NCI-H748 (cell line): ENCODE measurements at regions not wholly inside any gene's neighbourhood (a gene's known extent, or its start where the extent isn't known, plus 50 kb on each side); places are given as distances from the start of the nearest gene placed in this dataset.
A peak's percentile ranks its signal among the peaks of the same experiment; 100 is the strongest.
"Not testable (repeated sequence)": the region's sequence is repeated elsewhere in the genome, so short reads cannot be mapped to it uniquely, and the experiment has no call there.

ENCODE experiments used
- DNase-seq: peaks from one replicate; lab custom pipeline; 2025; ENCODE audit not compliant: unreplicated experiment; lab: John Stamatoyannopoulos, UW

DNA sequence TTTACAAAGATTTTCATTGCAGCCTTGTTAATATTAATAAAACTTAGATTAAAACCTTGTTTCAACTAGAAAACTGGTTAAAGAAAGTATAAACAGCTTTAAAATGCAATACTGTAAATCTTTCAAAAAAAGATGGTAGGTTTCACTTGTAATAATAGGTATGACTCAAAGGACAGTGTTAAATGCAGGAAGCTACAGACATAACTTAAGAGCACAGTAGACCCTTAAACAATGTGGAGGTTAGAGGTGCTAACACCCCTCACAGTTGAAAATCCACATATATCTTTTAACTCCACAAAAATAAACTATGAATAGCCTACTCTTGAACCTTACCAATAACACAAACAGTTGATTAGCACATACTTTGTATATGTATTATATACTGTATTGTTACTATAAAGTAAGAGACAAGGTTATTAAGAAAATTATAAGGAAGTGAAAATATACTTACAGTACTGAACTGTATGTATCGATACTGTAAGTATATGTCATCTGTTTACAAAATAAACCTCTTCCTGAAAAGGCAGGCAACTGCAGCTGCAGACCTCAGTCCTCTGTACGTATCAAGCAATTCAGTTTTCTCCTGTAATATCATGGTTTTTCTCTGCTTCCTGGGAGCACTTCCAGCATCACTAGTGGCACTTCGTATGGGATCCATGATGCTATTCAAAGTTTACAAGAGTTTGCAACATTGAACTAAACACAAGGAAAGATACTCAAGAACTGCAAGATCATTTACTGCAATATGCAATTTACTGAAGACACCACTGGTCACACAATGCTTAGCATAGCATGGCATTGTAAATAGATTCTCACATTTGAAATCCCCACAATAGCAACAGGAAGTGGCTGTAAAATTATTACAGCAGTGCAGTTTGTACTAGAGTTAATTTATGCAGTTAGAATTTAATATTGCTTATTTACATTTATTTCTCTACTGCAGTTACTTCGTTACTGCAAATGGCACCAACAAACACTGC is 610.5 kb upstream of the LRRTM4 start:
- DNase-seq = peak; percentile 35

DNA sequence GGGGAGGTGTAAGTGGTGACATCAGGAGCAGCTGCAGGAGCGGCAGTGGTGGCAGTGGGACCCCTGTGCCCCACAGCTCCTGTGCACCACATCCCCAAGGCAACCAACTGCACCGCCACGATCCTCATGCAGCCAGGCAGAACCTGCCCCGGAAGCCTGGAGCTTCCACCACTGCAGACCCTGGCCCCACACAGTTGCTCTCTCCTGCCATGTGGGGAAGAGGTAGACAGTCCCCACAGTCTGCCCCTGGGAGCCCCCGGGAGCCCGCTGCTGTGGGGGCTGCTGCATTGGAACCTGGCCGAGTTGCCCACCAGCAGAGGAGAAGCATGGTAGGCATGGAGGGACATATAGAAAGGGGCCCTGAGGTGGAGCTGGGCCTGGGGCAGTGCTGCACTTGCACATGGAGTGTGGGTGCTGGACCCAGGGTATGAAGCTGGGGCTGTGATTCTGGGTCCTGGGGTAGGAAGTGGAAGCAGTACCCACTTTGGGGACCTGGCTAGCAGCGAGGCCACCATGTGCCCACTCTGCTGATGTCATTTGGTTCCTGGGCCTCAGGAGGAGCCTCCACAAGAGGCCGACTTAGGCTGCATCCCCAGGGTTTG is 623.3 kb upstream of the LRRTM4 start:
- no peak for DNase-seq

DNA sequence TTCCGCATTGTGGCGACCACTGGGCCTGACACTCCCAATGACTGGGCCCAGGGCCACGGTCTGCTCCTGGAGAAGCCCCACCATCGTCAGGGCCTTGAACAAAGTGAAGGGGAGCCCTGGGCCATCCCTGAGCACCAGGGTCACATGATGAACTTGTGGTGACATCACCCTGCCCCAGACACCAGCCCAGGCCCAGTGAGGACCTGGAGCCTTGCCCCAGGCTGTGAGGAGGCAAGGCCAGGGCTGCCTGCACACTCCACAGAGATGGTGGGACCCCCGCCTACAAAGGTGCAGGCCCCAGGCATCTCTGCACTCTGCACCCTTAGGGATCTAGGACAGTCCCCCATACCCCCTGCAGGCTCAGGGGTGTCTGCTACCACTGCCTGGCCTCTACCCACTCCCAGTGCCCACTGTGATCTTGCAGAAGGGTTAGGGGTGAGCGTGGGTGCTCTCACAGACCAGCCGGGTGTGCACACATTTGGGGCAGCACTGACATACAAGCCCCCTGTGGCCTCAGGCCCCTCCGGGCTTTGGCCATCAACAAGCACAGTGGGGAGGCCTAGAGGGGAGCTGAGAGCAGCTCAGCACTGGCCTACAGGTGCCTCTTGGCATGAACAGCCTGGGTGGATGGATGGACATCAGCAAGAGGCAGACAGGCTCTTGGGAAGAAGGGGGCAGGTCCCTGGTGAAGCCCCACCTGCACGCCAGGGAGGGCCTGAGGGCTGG is 624.0 kb upstream of the LRRTM4 start:
- no peak for DNase-seq

DNA sequence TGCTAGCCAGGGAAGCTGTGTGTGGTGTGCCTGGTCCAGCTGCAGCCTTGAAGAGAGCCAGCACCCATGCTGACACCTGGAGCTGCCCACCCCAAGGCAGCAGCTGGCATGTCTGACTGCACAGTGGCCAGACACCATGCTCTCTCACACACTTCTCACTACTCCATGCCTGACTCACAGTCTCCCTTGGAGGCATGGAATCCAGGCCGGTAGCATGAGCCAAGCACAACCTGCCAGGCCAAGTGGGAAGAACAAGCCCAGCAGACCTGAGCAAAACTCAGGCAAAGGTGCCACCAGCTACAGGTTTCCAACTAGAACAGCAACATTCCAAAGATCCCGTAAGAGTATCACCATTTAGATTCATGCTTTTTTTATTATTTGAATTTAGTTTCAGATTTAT is 625.3 kb upstream of the LRRTM4 start:
- no peak for DNase-seq

DNA sequence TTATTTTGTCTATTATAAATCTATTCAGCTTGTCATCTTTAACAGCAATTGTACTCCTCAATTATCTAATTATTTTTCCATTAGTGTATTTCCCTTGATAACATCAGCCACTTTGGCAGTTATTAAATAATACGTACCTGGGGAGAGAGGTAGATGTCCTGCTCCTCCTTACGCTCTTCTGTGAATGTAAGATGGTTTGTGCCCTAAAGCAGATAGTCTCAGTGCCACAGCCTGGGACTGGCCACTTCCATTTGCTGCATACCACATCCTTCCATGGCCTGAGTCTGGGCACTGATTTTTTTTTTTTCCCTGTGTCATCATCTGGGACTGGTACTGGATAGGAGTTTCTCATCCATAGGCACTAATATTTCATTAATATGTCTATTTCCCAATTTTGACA is 632.4 kb upstream of the LRRTM4 start:
- no peak for DNase-seq

DNA sequence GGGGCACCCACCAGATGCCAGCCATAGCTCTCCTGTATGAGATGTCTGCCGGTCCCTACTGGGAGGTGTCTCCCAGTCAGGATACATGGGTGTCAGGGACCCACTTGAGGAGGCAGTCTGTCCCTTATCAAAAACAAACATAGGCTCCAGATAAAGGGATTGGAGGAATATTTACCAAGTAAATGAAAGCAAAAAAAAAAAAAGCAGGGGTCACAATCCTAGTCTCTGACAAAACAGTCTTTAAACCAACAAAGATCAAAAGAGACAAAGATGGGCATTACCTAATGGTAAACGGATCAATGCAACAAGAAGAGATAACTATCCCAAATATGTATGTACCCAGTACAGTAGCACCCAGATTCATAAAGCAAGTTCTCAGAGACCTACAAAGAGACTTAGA is 640.0 kb upstream of the LRRTM4 start:
- no peak for DNase-seq

DNA sequence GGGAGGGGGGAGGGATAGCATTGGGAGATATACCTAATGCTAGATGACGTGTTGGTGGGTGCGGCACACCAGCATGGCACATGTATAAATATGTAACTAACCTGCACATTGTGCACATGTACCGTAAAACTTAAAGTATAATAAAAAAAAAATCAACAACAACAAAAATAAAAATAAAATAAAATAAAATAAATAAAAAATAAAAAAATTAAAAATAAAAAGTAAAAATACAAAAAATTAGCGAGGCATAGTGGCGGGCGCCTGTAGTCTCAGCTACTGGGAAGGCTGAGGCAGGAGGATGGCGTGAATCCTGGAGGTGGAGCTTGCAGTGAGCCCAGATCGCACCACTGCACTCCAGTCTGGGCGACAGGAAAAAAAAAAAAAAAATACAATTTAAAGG is 650.0 kb upstream of the LRRTM4 start:
- DNase-seq = not testable (repeated sequence)

DNA sequence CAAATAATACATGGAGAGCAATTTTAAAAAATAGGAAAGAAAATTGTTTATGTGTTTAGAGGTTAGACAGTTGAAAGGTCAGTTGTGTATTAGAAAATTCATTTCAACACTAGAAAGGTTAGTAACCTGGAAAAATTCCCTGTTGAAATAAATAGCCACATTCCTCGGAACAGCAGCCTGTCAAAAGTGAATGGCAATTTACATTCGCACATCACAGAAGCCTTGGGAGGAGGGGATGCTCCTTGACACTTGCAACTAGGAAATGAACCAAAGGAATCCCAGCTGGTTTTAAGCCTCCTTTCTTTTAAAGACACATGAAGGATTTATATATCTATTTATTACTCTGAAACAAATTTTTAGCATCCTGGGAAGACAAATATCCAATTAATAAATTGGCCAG is 653.5 kb upstream of the LRRTM4 start:
- DNase-seq = no peak

DNA sequence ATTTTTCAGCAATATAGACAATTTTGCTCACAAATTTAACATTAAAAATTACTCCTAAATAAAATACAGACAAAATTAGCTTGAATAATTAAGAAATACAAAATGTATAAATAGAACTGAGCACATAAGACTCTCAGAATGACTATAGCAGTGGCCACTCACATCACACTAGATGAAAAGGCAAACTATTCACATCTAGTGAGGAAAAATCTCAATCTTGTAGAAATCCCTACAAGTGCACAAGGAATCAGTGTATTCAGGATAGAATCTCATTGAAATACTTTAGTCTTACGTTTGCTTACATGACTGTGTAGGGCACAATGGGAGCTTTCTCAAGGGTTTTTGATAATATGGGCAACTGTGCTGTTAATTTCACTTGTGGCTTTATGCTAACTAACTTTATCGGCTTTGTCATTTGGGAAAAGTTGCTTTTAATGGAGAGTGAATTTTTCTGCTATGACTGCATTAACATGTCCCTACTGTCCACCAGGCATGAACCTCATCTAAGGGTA is 678.9 kb upstream of the LRRTM4 start:
- DNase-seq = no peak

DNA sequence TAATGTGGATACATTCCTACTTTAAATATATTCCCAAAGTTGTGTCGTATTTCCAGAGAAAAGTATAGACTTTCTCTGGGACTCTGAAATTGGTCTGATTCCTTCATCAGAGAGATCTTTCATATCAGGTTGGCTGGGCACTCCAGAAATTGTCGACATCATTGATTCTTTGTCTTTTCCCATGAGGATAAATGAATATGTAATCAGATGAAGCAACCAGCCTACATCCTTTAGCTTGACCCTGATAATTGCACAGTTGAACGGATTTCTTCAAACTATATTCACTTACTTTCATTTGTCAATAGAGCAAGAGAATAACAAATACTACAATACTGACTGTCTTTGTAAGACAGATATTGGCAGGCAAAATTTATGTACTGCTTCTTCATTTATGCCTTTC is 680.2 kb upstream of the LRRTM4 start:
- no peak for DNase-seq

DNA sequence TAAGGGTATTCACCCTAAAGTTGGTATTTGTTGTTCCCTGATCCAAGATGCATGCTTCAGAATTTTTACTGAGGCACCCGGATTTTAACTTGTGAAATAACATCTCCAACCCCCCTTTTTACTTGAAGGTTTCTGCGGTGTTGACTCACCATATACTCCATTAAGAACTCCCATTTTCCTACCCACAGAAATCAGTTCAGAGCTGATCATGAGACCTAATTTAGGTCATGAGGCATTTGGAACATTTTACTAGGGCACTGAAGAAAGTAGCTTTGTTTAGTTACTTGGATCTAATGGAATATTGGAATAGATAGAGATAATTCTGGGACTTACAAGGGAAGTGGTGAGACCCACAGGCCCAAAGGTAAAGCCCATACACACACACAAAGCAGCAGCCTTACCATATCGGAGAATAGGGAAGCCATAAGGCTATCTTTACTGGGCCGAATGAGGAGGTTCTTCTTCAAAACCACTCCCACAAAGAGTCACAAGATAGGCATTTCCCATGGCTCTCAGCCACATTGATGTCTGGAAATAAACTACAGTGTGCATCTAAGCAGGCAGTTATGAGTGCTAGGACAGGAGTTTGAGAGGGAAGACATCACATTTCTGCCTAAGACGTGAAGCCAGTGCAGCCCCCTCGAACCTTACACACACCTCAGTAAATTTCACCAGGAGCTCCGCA is 681.0 kb upstream of the LRRTM4 start:
- DNase-seq = no peak

DNA sequence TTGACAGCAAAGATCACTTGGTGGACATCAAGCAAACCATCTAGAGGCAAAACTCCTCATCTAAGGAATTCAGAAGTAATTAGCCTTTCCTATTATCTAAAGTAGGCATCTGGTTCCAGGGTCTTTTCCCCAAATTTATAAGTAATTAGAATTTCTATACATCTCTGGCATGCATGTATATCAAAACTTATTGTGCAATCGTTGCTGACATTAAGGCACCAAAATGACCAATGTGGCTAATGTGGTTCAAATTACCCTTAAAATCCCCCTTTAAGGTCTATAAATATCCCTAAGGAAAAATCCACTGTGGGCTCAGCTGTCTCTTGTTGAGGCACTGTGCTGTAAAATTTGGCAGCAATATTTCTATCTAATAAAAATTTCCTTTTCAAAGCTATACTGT is 695.9 kb upstream of the LRRTM4 start:
- no peak for DNase-seq

DNA sequence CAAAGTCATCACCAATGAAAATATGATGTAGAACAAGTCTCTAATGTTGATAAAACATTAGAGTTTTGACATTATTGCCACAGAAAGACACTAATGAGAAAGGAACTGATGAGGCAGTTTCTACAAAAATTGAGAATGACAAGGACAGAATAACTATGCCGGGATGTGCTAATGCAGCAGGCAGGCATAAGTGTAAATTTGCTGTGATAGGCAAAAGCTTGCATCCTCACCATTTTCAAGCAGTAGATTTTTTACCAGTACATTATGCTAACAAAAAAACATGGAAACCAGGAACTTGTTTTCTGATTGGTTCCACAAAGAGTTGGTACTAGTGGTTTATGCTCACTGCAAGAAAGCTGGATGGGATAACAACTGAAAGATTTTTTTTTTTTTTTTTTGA is 715.5 kb upstream of the LRRTM4 start:
- no peak for DNase-seq

DNA sequence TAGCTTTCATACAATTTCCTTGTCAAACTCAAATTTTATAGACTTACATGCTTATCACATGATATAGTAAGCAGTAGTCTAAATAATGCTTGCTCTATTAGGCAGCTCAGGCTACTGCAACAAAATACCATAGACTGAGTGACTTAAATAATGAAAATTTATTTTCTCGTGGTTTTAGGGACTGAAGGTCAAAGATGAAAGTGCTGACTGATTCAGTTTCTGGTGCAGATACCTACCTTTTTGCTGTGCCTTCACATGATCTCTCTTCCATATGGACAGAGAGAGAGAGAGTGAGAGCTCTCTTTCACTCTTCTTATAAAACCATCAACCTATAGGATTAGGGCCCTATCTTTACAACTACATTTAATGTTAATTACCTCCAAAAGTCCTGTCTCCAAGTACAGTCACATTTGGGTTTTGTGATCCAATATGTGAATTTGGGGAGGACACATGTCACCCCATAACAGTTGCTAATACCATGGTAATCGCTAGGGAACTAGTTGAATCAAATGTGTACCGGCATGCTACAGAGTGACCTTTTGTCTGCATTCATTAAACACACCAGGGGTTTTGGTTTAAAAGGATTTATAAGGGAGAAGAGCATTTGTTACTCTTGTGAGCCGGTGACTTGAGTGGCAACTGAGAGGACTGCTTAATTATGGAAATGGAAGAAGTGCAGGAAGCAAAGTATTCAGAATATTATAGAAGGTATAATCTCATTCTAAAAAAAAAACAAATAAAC is 723.4 kb upstream of the LRRTM4 start:
- DNase-seq = no peak

DNA sequence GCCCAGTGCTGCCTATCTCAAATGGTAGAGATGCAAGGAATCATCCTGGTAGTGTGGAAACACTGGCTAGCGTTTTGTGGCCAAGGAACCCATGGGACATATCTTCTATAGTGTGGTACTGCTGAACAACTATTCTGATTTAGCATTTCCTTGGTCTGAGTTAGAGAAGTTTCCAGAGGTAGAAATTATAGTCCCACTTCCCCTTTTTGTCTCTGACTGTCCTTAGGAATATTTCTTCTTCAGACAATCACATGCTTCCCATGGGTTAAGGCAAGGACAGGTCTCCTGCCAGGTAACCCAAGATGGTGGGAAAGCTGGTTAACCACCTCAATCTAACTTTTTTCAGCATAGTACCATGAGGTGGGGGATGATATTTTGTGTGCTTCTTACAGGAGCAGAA is 729.5 kb upstream of the LRRTM4 start:
- DNase-seq = no peak

DNA sequence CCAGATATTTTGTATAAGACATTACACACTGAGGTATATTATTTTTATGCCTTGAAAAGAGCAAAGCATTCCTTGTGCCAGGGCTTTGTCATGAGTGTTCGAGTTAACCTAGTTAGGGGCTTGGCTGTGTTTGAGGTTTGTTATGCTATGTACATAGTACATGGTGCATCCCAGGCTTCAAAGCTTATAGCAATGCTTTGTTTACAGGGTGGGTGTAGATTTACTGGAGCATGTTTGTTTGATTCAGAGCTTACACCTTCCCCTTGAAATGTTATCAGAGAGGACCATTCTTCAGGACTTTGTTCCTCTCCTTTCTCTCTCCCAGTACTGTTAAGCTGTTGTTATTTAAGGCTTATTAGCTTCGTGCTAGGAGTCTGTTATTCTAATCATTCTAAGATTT is 738.7 kb upstream of the LRRTM4 start:
- DNase-seq = peak; percentile 17

DNA sequence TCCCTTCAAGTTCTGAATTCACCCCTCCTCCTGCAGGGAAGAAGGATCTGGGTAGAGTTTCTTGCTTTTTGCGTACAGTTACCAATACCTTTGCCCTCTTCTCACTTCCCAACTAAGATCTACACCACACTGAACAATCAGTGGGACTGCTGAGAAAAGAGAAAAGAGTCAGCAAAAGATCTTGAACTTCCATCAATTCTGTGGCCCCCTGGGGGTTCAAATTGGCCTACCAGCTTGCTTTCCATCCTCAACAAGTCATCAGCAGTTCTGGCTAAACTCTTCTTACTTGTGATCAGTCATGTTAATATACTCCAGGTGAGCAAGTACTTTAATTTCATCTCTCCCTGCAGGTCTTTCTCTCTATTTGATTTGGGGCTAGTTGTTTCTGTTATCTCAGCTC is 739.3 kb upstream of the LRRTM4 start:
- DNase-seq = no peak

DNA sequence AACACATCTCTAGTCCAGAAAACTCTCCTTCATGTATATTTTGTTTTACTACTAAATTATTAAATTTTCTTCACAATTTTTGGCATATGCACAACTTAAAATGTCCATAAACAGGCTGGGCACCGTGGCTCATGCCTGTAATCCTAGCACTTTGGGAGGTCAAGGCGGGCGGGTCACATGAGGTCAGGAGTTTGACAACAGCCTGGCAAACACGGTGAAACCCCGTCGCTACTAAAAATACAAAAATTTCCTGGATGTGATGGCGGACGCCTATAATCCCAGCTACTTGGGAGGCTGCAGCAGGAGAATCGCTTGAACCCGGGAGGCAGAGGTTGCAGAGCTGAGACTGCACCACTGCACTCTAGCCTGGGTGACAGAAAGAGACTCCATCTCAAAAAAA is 739.9 kb upstream of the LRRTM4 start:
- not testable (repeated sequence) for DNase-seq

DNA sequence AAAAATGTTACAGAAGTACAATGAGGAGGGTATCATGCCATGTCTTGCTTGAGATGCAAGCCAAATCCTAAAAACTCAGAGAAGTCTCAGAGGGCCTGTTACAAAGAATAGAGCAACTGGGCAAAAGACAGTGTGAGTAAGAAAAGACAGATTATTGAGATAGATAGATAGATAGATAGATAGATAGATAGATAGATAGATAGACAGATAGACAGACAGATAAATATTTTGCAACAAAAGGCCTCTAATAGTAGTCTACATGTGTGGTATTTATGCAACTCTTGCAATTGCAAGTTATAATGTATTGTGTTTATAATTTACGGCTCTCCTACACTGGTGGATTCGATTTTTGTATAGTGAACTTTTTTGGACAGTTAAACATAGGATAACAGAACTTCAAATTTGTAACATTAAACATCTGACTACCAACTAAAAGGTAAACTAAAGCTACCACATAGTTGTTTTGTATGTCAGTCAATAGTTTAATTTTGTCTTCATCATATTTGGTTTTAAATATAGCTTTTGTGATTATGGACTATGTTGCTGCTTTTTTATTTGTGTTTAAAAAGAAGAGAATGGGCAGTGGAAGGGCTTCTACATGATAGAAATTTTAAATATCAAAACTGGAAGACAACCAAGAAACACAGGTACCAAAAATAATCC is 740.7 kb upstream of the LRRTM4 start:
- no peak for DNase-seq

DNA sequence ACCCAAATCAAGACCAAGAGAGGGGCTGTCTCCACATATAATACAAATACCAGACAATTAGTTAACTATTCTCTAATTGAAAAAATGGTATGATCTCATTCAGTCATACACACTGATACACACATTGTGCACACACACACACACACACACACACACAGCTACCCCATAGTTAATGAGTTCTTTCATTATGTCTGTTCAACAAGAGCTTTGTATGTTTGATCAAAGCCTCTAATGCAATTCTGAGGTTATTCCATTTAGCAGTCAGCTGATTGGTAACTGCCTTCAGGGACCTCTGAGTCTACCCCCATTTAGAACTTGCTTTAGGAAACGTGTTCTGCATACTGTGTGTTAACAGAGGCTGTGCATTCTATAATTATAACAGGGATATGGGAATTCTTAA is 741.4 kb upstream of the LRRTM4 start:
- no peak for DNase-seq
